ENCODE measurements at regions not wholly inside any gene's neighbourhood (a gene's known extent, or its start where the extent isn't known, plus 50 kb on each side); places are given as distances from the start of the nearest gene placed in this dataset.
"Not testable (repeated sequence)": the region's sequence is repeated elsewhere in the genome, so short reads cannot be mapped to it uniquely, and the experiment has no call there.

- no peak for DNase-seq
Measured at GRCh38 chr1:14141656-14142055, 441.7 kb downstream of the PRDM2 start.

- DNase-seq: no peak
Measured at GRCh38 chr1:14142397-14143100, 442.6 kb downstream of the PRDM2 start.

- no peak for DNase-seq
Measured at GRCh38 chr1:14143777-14144176, 443.8 kb downstream of the PRDM2 start.

GRCh38 chr1:14148526-14148925 lies 448.5 kb downstream of the PRDM2 start:
- DNase-seq: no peak

GRCh38 chr1:14149431-14149830 lies 449.1 kb upstream of the KAZN start:
- no peak for DNase-seq

- no peak for DNase-seq
Measured at GRCh38 chr1:14156543-14156942, 441.9 kb upstream of the KAZN start.

GRCh38 chr1:14160781-14161180 lies 437.7 kb upstream of the KAZN start:
- DNase-seq: no peak

- DNase-seq: no peak
Measured at GRCh38 chr1:14163246-14163645, 435.2 kb upstream of the KAZN start.

- no peak for DNase-seq
Measured at GRCh38 chr1:14165371-14165801, 433.1 kb upstream of the KAZN start.

GRCh38 chr1:14167884-14168283 lies 430.6 kb upstream of the KAZN start:
- DNase-seq: no peak

GRCh38 chr1:14168326-14169063 lies 430.0 kb upstream of the KAZN start:
- DNase-seq: no peak

- DNase-seq: no peak
Measured at GRCh38 chr1:14173598-14173997, 424.9 kb upstream of the KAZN start.

- not testable (repeated sequence) for DNase-seq
Measured at GRCh38 chr1:14177866-14178265, 420.6 kb upstream of the KAZN start.

GRCh38 chr1:14180738-14181137 lies 417.7 kb upstream of the KAZN start:
- DNase-seq: no peak

GRCh38 chr1:14181191-14181795 lies 417.2 kb upstream of the KAZN start:
- no peak for DNase-seq

- no peak for DNase-seq
Measured at GRCh38 chr1:14182856-14183255, 415.6 kb upstream of the KAZN start.

- DNase-seq: no peak
Measured at GRCh38 chr1:14183329-14183728, 415.2 kb upstream of the KAZN start.

- DNase-seq: no peak
Measured at GRCh38 chr1:14184454-14184853, 414.0 kb upstream of the KAZN start.

- DNase-seq: no peak
Measured at GRCh38 chr1:14189381-14189780, 409.1 kb upstream of the KAZN start.

- DNase-seq: no peak
Measured at GRCh38 chr1:14190508-14190907, 408.0 kb upstream of the KAZN start.

GRCh38 chr1:14194511-14194910 lies 404.0 kb upstream of the KAZN start:
- no peak for DNase-seq

- no peak for DNase-seq
Measured at GRCh38 chr1:14205066-14205465, 393.4 kb upstream of the KAZN start.

GRCh38 chr1:14215151-14215550 lies 383.3 kb upstream of the KAZN start:
- no peak for DNase-seq

- no peak for DNase-seq
Measured at GRCh38 chr1:14217384-14217783, 381.1 kb upstream of the KAZN start.
